Activated naive CD8-positive, alpha-beta T cell treated with anti-CD3 and anti-CD28 coated beads, Interleukin-2, amount 50 U/mL, for 24 hours (primary cell): ENCODE measurements at regions not wholly inside any gene's neighbourhood (a gene's known extent, or its start where the extent isn't known, plus 50 kb on each side); places are given as distances from the start of the nearest gene placed in this dataset.

Experiments
- ATAC-seq: fragments of 150-1000 bp; cut with Tn5 transposase; one replicate; pipeline ENCODE4 v1.10.0; 2021
- DNase-seq: peaks from one replicate; pipeline ENCODE4 v3.0.0; 2021
- H3K27ac Mint-ChIP-seq: one replicate; pipeline ENCODE4 v1.8.0; 2021; ENCODE audit warnings: mild to moderate bottlenecking, mixed read lengths
- H3K27me3 Mint-ChIP-seq: one replicate; pipeline ENCODE4 v1.8.0; 2021; ENCODE audit warnings: mixed read lengths
- H3K36me3 Mint-ChIP-seq: one replicate; pipeline ENCODE4 v1.8.0; 2021; ENCODE audit warnings: low read depth, mixed read lengths
- H3K4me1 Mint-ChIP-seq: one replicate; pipeline ENCODE4 v1.8.0; 2021; ENCODE audit warnings: mixed read lengths
- H3K4me3 Mint-ChIP-seq: one replicate; pipeline ENCODE4 v1.8.0; 2021; ENCODE audit warnings: mild to moderate bottlenecking, moderate library complexity, mixed read lengths
- H3K9me3 Mint-ChIP-seq: one replicate; pipeline ENCODE4 v1.8.0; 2021; ENCODE audit warnings: mixed read lengths

GRCh38 chr12:40573024-40573423, 119.2 kb upstream of the CNTN1 start:
- Mint-ChIP-seq H3K9me3 (peaks cover 3% of the 10 kb centered on the region), H3K27me3 (no peaks in the 10 kb centered on the region), H3K27ac (no peak overlapping the region), H3K4me1 (no peaks in the 10 kb centered on the region), H3K4me3 (no peak overlapping the region), H3K36me3 (no peaks in the 10 kb centered on the region)
- ATAC-seq, result no peak
- no peak for DNase-seq

GRCh38 chr12:40575987-40576386, 116.3 kb upstream of the CNTN1 start:
- H3K9me3 Mint-ChIP-seq, result peaks cover 3% of the 10 kb centered on the region
- H3K27ac Mint-ChIP-seq, result no peak overlapping the region
- no peaks in the 10 kb centered on the region for H3K36me3 Mint-ChIP-seq

GRCh38 chr12:40577834-40578233, 114.4 kb upstream of the CNTN1 start:
- Mint-ChIP-seq H3K27me3 (no peaks in the 10 kb centered on the region), H3K36me3 (no peaks in the 10 kb centered on the region), H3K4me1 (no peaks in the 10 kb centered on the region), H3K27ac (no peak overlapping the region), H3K4me3 (no peak overlapping the region), H3K9me3 (peaks cover 3% of the 10 kb centered on the region)
- no peak for DNase-seq
- ATAC-seq, result no peak

More at GRCh38 chr12:40575987-40576386, 116.3 kb upstream of the CNTN1 start:
- Mint-ChIP-seq H3K4me1 (no peaks in the 10 kb centered on the region), H3K4me3 (no peak overlapping the region), H3K27me3 (no peaks in the 10 kb centered on the region)
- ATAC-seq (no peak), DNase-seq (no peak)

- H3K27me3 Mint-ChIP-seq, result no peaks in the 10 kb centered on the region
- H3K36me3 Mint-ChIP-seq, result no peaks in the 10 kb centered on the region
- H3K4me3 Mint-ChIP-seq, result no peak overlapping the region
- ATAC-seq (no peak), DNase-seq (no peak)
- H3K4me1 Mint-ChIP-seq, result no peaks in the 10 kb centered on the region
- H3K9me3 Mint-ChIP-seq, result peaks cover 3% of the 10 kb centered on the region
- H3K27ac Mint-ChIP-seq, result no peak overlapping the region
Measured at GRCh38 chr12:40579687-40580086, 112.6 kb upstream of the CNTN1 start.

GRCh38 chr12:40580346-40580745, 111.9 kb upstream of the CNTN1 start:
- no peaks in the 10 kb centered on the region for H3K9me3 Mint-ChIP-seq
- ATAC-seq (no peak), DNase-seq (no peak)
- H3K27ac Mint-ChIP-seq, result no peak overlapping the region
- no peaks in the 10 kb centered on the region for H3K27me3 Mint-ChIP-seq
- H3K4me1 Mint-ChIP-seq, result no peaks in the 10 kb centered on the region
- no peak overlapping the region for H3K4me3 Mint-ChIP-seq
- H3K36me3 Mint-ChIP-seq, result no peaks in the 10 kb centered on the region

GRCh38 chr12:40581889-40582288, 110.3 kb upstream of the CNTN1 start:
- H3K9me3 Mint-ChIP-seq, result no peaks in the 10 kb centered on the region
- H3K4me1 Mint-ChIP-seq, result no peaks in the 10 kb centered on the region
- H3K4me3 Mint-ChIP-seq, result no peak overlapping the region
- DNase-seq (no peak), ATAC-seq (no peak)
- H3K27ac Mint-ChIP-seq, result no peak overlapping the region
- no peaks in the 10 kb centered on the region for H3K36me3 Mint-ChIP-seq
- H3K27me3 Mint-ChIP-seq, result no peaks in the 10 kb centered on the region

GRCh38 chr12:40583743-40584142, 108.5 kb upstream of the CNTN1 start:
- Mint-ChIP-seq H3K4me3 (no peak overlapping the region), H3K9me3 (no peaks in the 10 kb centered on the region), H3K27me3 (no peaks in the 10 kb centered on the region), H3K4me1 (no peaks in the 10 kb centered on the region), H3K36me3 (no peaks in the 10 kb centered on the region), H3K27ac (no peak overlapping the region)
- no peak for DNase-seq
- ATAC-seq, result no peak

GRCh38 chr12:40584763-40585162, 107.5 kb upstream of the CNTN1 start:
- H3K27ac Mint-ChIP-seq, result no peak overlapping the region
- DNase-seq, result no peak
- no peaks in the 10 kb centered on the region for H3K4me1 Mint-ChIP-seq
- no peak for ATAC-seq
- H3K27me3 Mint-ChIP-seq, result no peaks in the 10 kb centered on the region
- peaks cover 4% of the 10 kb centered on the region for H3K9me3 Mint-ChIP-seq
- H3K36me3 Mint-ChIP-seq, result peaks cover under 1% of the 10 kb centered on the region
- H3K4me3 Mint-ChIP-seq, result no peak overlapping the region

- no peak for ATAC-seq
- Mint-ChIP-seq H3K36me3 (peaks cover 2% of the 10 kb centered on the region), H3K9me3 (peaks cover 6% of the 10 kb centered on the region), H3K4me3 (no peak overlapping the region), H3K4me1 (no peaks in the 10 kb centered on the region), H3K27me3 (no peaks in the 10 kb centered on the region), H3K27ac (no peak overlapping the region)
- DNase-seq, result no peak
Measured at GRCh38 chr12:40586823-40587222, 105.4 kb upstream of the CNTN1 start.

GRCh38 chr12:40587421-40587820, 104.8 kb upstream of the CNTN1 start:
- no peak for DNase-seq
- no peak for ATAC-seq
- Mint-ChIP-seq H3K36me3 (peaks cover 2% of the 10 kb centered on the region), H3K9me3 (peaks cover 6% of the 10 kb centered on the region), H3K27ac (no peak overlapping the region), H3K4me1 (no peaks in the 10 kb centered on the region), H3K4me3 (no peak overlapping the region), H3K27me3 (no peaks in the 10 kb centered on the region)

- no peak overlapping the region for H3K4me3 Mint-ChIP-seq
- no peaks in the 10 kb centered on the region for H3K4me1 Mint-ChIP-seq
- DNase-seq (no peak), ATAC-seq (no peak)
- H3K27ac Mint-ChIP-seq, result no peak overlapping the region
- peaks cover 6% of the 10 kb centered on the region for H3K9me3 Mint-ChIP-seq
- H3K36me3 Mint-ChIP-seq, result peaks cover 2% of the 10 kb centered on the region
- no peaks in the 10 kb centered on the region for H3K27me3 Mint-ChIP-seq
Measured at GRCh38 chr12:40587970-40588369, 104.3 kb upstream of the CNTN1 start.

- H3K4me1 Mint-ChIP-seq, result no peaks in the 10 kb centered on the region
- no peak for ATAC-seq
- peaks cover 15% of the 10 kb centered on the region for H3K9me3 Mint-ChIP-seq
- H3K27me3 Mint-ChIP-seq, result no peaks in the 10 kb centered on the region
- no peak overlapping the region for H3K27ac Mint-ChIP-seq
- DNase-seq, result no peak
- no peaks in the 10 kb centered on the region for H3K36me3 Mint-ChIP-seq
- H3K4me3 Mint-ChIP-seq, result no peak overlapping the region
Measured at GRCh38 chr12:40597133-40597532, 95.1 kb upstream of the CNTN1 start.

- DNase-seq (no peak), ATAC-seq (no peak)
- Mint-ChIP-seq H3K9me3 (peaks cover 15% of the 10 kb centered on the region), H3K27ac (no peak overlapping the region), H3K36me3 (no peaks in the 10 kb centered on the region), H3K4me3 (no peak overlapping the region), H3K27me3 (no peaks in the 10 kb centered on the region), H3K4me1 (no peaks in the 10 kb centered on the region)
Measured at GRCh38 chr12:40598073-40598472, 94.2 kb upstream of the CNTN1 start.

- DNase-seq (no peak), ATAC-seq (no peak)
- no peaks in the 10 kb centered on the region for H3K36me3 Mint-ChIP-seq
- H3K4me1 Mint-ChIP-seq, result no peaks in the 10 kb centered on the region
- no peak overlapping the region for H3K27ac Mint-ChIP-seq
- no peak overlapping the region for H3K4me3 Mint-ChIP-seq
- no peaks in the 10 kb centered on the region for H3K27me3 Mint-ChIP-seq
- peaks cover 10% of the 10 kb centered on the region for H3K9me3 Mint-ChIP-seq
Measured at GRCh38 chr12:40602562-40602961, 89.7 kb upstream of the CNTN1 start.

GRCh38 chr12:40614923-40615322, 77.3 kb upstream of the CNTN1 start:
- DNase-seq, result no peak
- no peaks in the 10 kb centered on the region for H3K4me1 Mint-ChIP-seq
- H3K27me3 Mint-ChIP-seq, result no peaks in the 10 kb centered on the region
- no peak overlapping the region for H3K4me3 Mint-ChIP-seq
- no peak for ATAC-seq
- peaks cover 6% of the 10 kb centered on the region for H3K9me3 Mint-ChIP-seq
- H3K27ac Mint-ChIP-seq, result no peak overlapping the region
- H3K36me3 Mint-ChIP-seq, result no peaks in the 10 kb centered on the region

GRCh38 chr12:40615590-40615989, 76.6 kb upstream of the CNTN1 start:
- Mint-ChIP-seq H3K27me3 (no peaks in the 10 kb centered on the region), H3K36me3 (no peaks in the 10 kb centered on the region), H3K4me1 (no peaks in the 10 kb centered on the region), H3K4me3 (no peak overlapping the region), H3K27ac (no peak overlapping the region), H3K9me3 (peaks cover 6% of the 10 kb centered on the region)
- ATAC-seq (no peak), DNase-seq (no peak)
